ENCODE measurements at regions not wholly inside any gene's neighbourhood (a gene's known extent, or its start where the extent isn't known, plus 50 kb on each side); places are given as distances from the start of the nearest gene placed in this dataset.

GRCh38 chr16:51881731-51882130, 665.2 kb downstream of the TOX3 start:
- TF ChIP-seq, protein P1, sequence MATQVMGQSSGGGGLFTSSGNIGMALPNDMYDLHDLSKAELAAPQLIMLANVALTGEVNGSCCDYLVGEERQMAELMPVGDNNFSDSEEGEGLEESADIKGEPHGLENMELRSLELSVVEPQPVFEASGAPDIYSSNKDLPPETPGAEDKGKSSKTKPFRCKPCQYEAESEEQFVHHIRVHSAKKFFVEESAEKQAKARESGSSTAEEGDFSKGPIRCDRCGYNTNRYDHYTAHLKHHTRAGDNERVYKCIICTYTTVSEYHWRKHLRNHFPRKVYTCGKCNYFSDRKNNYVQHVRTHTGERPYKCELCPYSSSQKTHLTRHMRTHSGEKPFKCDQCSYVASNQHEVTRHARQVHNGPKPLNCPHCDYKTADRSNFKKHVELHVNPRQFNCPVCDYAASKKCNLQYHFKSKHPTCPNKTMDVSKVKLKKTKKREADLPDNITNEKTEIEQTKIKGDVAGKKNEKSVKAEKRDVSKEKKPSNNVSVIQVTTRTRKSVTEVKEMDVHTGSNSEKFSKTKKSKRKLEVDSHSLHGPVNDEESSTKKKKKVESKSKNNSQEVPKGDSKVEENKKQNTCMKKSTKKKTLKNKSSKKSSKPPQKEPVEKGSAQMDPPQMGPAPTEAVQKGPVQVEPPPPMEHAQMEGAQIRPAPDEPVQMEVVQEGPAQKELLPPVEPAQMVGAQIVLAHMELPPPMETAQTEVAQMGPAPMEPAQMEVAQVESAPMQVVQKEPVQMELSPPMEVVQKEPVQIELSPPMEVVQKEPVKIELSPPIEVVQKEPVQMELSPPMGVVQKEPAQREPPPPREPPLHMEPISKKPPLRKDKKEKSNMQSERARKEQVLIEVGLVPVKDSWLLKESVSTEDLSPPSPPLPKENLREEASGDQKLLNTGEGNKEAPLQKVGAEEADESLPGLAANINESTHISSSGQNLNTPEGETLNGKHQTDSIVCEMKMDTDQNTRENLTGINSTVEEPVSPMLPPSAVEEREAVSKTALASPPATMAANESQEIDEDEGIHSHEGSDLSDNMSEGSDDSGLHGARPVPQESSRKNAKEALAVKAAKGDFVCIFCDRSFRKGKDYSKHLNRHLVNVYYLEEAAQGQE (IDR thresholded peaks at IDR 0.05; ENCODE audit: low read depth) = no peak
- no peak for TF ChIP-seq EGR1 (IDR thresholded peaks at IDR 0.05)
- no peak for TF ChIP-seq TAF1 (IDR thresholded peaks at IDR 0.05; ENCODE audit: low read depth)
- TF ChIP-seq YY1 (IDR thresholded peaks at IDR 0.05; ENCODE audit: low read depth) = no peak
- TF ChIP-seq TEAD4 (IDR thresholded peaks at IDR 0.05) = no peak
- TF ChIP-seq FOXM1 (IDR thresholded peaks at IDR 0.05; ENCODE audit: borderline replicate concordance, low read depth) = no peak
- TF ChIP-seq CEBPB (IDR thresholded peaks at IDR 0.05) = no peak
- TF ChIP-seq CREB1 (IDR thresholded peaks at IDR 0.05; ENCODE audit: low read depth) = no peak
- TF ChIP-seq MAX (IDR thresholded peaks at IDR 0.05) = no peak
- no peak for TF ChIP-seq NFIC (IDR thresholded peaks at IDR 0.05)
- TF ChIP-seq RAD21 (IDR thresholded peaks at IDR 0.05; ENCODE audit: low read depth) = no peak
- TF ChIP-seq TCF12 (IDR thresholded peaks at IDR 0.05; ENCODE audit: low read depth) = no peak
- no peak for TF ChIP-seq EP300 (IDR thresholded peaks at IDR 0.05; ENCODE audit: borderline replicate concordance)
- no peak for TF ChIP-seq ZBTB7A (IDR thresholded peaks at IDR 0.05; ENCODE audit: low read depth)
- TF ChIP-seq, protein P2, sequence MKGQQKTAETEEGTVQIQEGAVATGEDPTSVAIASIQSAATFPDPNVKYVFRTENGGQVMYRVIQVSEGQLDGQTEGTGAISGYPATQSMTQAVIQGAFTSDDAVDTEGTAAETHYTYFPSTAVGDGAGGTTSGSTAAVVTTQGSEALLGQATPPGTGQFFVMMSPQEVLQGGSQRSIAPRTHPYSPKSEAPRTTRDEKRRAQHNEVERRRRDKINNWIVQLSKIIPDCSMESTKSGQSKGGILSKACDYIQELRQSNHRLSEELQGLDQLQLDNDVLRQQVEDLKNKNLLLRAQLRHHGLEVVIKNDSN (IDR thresholded peaks at IDR 0.05) = no peak

DNA sequence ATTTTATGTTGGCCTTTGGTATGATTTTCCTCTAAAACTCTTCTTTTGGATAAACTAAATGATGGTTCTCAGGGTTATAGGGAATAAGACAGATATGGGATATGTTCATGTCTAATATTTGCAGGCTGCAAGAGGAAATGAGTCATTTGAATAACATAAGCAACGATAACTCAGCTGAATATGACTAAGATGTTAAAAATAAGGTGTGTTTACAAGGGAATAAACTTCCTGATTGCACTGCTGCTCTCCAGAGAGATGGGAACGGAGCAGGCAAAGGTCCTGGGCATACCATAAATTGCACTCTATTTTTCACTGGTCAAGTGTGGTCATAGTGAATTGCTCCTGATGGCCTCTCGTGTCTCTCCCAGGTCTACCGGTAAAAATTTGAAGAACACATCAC, 666.2 kb downstream of the TOX3 start:
- TF ChIP-seq EGR1 (IDR thresholded peaks at IDR 0.05) (no peak), NFIC (IDR thresholded peaks at IDR 0.05) (no peak), ZBTB7A (IDR thresholded peaks at IDR 0.05; ENCODE audit: low read depth) (no peak), EP300 (IDR thresholded peaks at IDR 0.05; ENCODE audit: borderline replicate concordance) (no peak), FOXM1 (IDR thresholded peaks at IDR 0.05; ENCODE audit: borderline replicate concordance, low read depth) (no peak), RAD21 (IDR thresholded peaks at IDR 0.05; ENCODE audit: low read depth) (no peak), YY1 (IDR thresholded peaks at IDR 0.05; ENCODE audit: low read depth) (no peak), CEBPB (IDR thresholded peaks at IDR 0.05) (no peak), TEAD4 (IDR thresholded peaks at IDR 0.05) (no peak), CREB1 (IDR thresholded peaks at IDR 0.05; ENCODE audit: low read depth) (no peak), TCF12 (IDR thresholded peaks at IDR 0.05; ENCODE audit: low read depth) (no peak)
- TF ChIP-seq, protein P1 (IDR thresholded peaks at IDR 0.05; ENCODE audit: low read depth) = no peak
- TF ChIP-seq, protein P2 (IDR thresholded peaks at IDR 0.05) = no peak

DNA sequence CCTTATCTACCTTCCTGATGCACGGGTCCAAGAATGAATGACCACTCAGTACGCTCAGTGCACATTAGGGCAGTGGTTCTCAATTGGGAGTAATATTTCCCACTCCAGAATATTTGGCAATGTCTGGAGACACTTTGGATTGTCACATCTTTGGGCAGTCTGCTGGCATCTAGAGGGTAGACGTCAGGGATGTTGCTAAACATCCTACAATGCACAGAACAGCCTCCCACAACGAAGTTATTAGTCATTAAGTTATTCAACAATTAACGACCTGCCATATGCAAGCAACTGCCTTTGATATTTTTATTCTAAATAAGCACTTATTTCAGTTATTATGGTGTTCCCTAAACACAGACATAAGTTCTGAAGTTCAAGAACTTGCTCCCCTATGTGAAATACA, 669.3 kb downstream of the TOX3 start:
- TF ChIP-seq YY1 (IDR thresholded peaks at IDR 0.05; ENCODE audit: low read depth) = no peak
- TF ChIP-seq MAX (IDR thresholded peaks at IDR 0.05) = no peak
- no peak for TF ChIP-seq CREB1 (IDR thresholded peaks at IDR 0.05; ENCODE audit: low read depth)
- no peak for TF ChIP-seq RAD21 (IDR thresholded peaks at IDR 0.05; ENCODE audit: low read depth)
- no peak for TF ChIP-seq EP300 (IDR thresholded peaks at IDR 0.05; ENCODE audit: borderline replicate concordance)
- TF ChIP-seq TAF1 (IDR thresholded peaks at IDR 0.05; ENCODE audit: low read depth) = no peak
- TF ChIP-seq TCF12 (IDR thresholded peaks at IDR 0.05; ENCODE audit: low read depth) = no peak
- no peak for TF ChIP-seq FOXM1 (IDR thresholded peaks at IDR 0.05; ENCODE audit: borderline replicate concordance, low read depth)
- no peak for TF ChIP-seq ZBTB7A (IDR thresholded peaks at IDR 0.05; ENCODE audit: low read depth)
- TF ChIP-seq TEAD4 (IDR thresholded peaks at IDR 0.05) = no peak
- TF ChIP-seq NFIC (IDR thresholded peaks at IDR 0.05) = no peak
- no peak for TF ChIP-seq EGR1 (IDR thresholded peaks at IDR 0.05)
- TF ChIP-seq, protein P1 (IDR thresholded peaks at IDR 0.05; ENCODE audit: low read depth) = no peak
- TF ChIP-seq, protein P2 (IDR thresholded peaks at IDR 0.05) = no peak
- no peak for TF ChIP-seq CEBPB (IDR thresholded peaks at IDR 0.05)

DNA sequence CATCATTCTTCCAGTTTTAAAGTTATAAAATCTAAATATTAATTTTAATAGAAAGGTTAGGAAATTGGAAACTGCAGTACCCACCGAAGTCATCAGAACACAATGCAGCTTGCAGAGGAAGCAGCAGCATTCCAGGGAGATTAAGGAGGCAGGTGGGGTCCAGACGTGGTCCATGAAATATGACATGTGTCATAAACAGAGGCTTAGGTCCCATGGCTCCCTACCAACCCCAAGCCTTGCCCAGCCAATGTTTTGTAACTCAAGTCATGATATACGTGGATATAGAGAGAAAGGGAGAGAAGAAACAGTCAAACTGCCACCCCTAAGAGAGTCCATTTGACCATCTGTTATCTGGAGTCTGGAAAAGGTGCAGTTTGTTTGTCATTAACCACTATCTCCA, 670.0 kb downstream of the TOX3 start:
- TF ChIP-seq YY1 (IDR thresholded peaks at IDR 0.05; ENCODE audit: low read depth) (no peak), EGR1 (IDR thresholded peaks at IDR 0.05) (no peak), FOXM1 (IDR thresholded peaks at IDR 0.05; ENCODE audit: borderline replicate concordance, low read depth) (no peak), TAF1 (IDR thresholded peaks at IDR 0.05; ENCODE audit: low read depth) (no peak), RAD21 (IDR thresholded peaks at IDR 0.05; ENCODE audit: low read depth) (no peak), MAX (IDR thresholded peaks at IDR 0.05) (no peak), TCF12 (IDR thresholded peaks at IDR 0.05; ENCODE audit: low read depth) (no peak)
- TF ChIP-seq, protein P1 (IDR thresholded peaks at IDR 0.05; ENCODE audit: low read depth) = no peak
